ENCODE measurements at regions not wholly inside any gene's neighbourhood (a gene's known extent, or its start where the extent isn't known, plus 50 kb on each side); places are given as distances from the start of the nearest gene placed in this dataset.

GRCh38 chr10:105516511-105516910, 875.4 kb downstream of the SORCS3 start:
- Mint-ChIP-seq H3K4me1 (no peaks in the 10 kb centered on the region), H3K36me3 (no peaks in the 10 kb centered on the region), H3K4me3 (no peak overlapping the region), H3K27ac (no peak overlapping the region), H3K9me3 (no peaks in the 10 kb centered on the region), H3K27me3 (no peaks in the 10 kb centered on the region)
- no peak for ATAC-seq

GRCh38 chr10:105514106-105514505, 873.0 kb downstream of the SORCS3 start:
- no peaks in the 10 kb centered on the region for H3K36me3 Mint-ChIP-seq
- H3K27me3 Mint-ChIP-seq, result no peaks in the 10 kb centered on the region
- H3K4me3 Mint-ChIP-seq, result no peak overlapping the region
- ATAC-seq, result no peak
- no peak overlapping the region for H3K27ac Mint-ChIP-seq
- H3K4me1 Mint-ChIP-seq, result no peaks in the 10 kb centered on the region
- peaks cover 2% of the 10 kb centered on the region for H3K9me3 Mint-ChIP-seq

GRCh38 chr10:105509517-105509916, 868.4 kb downstream of the SORCS3 start:
- peaks cover 2% of the 10 kb centered on the region for H3K9me3 Mint-ChIP-seq
- H3K27me3 Mint-ChIP-seq, result no peaks in the 10 kb centered on the region
- H3K4me3 Mint-ChIP-seq, result no peak overlapping the region
- no peaks in the 10 kb centered on the region for H3K4me1 Mint-ChIP-seq
- no peak for ATAC-seq
- no peaks in the 10 kb centered on the region for H3K36me3 Mint-ChIP-seq
- no peak overlapping the region for H3K27ac Mint-ChIP-seq

- Mint-ChIP-seq H3K36me3 (no peaks in the 10 kb centered on the region), H3K27ac (no peak overlapping the region), H3K4me3 (no peak overlapping the region), H3K4me1 (no peaks in the 10 kb centered on the region), H3K27me3 (no peaks in the 10 kb centered on the region), H3K9me3 (peaks cover 2% of the 10 kb centered on the region)
- no peak for ATAC-seq
Observed at GRCh38 chr10:105506262-105506661, 865.2 kb downstream of the SORCS3 start.

GRCh38 chr10:105503714-105504113, 862.6 kb downstream of the SORCS3 start:
- Mint-ChIP-seq H3K27me3 (no peaks in the 10 kb centered on the region), H3K4me1 (no peaks in the 10 kb centered on the region), H3K27ac (no peak overlapping the region), H3K4me3 (no peak overlapping the region), H3K9me3 (no peaks in the 10 kb centered on the region), H3K36me3 (no peaks in the 10 kb centered on the region)
- no peak for ATAC-seq

GRCh38 chr10:105502058-105502457, 861.0 kb downstream of the SORCS3 start:
- H3K9me3 Mint-ChIP-seq, result no peaks in the 10 kb centered on the region
- H3K4me1 Mint-ChIP-seq, result no peaks in the 10 kb centered on the region
- H3K4me3 Mint-ChIP-seq, result no peak overlapping the region
- ATAC-seq, result no peak
- no peaks in the 10 kb centered on the region for H3K27me3 Mint-ChIP-seq
- H3K36me3 Mint-ChIP-seq, result no peaks in the 10 kb centered on the region
- no peak overlapping the region for H3K27ac Mint-ChIP-seq

- Mint-ChIP-seq H3K4me1 (no peaks in the 10 kb centered on the region), H3K27ac (no peak overlapping the region), H3K36me3 (no peaks in the 10 kb centered on the region), H3K9me3 (peaks cover 2% of the 10 kb centered on the region), H3K27me3 (no peaks in the 10 kb centered on the region), H3K4me3 (no peak overlapping the region)
- ATAC-seq, result no peak
Observed at GRCh38 chr10:105494944-105495343, 853.9 kb downstream of the SORCS3 start.

- no peak overlapping the region for H3K4me3 Mint-ChIP-seq
- no peaks in the 10 kb centered on the region for H3K4me1 Mint-ChIP-seq
- no peaks in the 10 kb centered on the region for H3K36me3 Mint-ChIP-seq
- peaks cover 2% of the 10 kb centered on the region for H3K9me3 Mint-ChIP-seq
- H3K27me3 Mint-ChIP-seq, result no peaks in the 10 kb centered on the region
- no peak overlapping the region for H3K27ac Mint-ChIP-seq
- ATAC-seq, result no peak
Observed at GRCh38 chr10:105494303-105494702, 853.2 kb downstream of the SORCS3 start.

GRCh38 chr10:105473170-105473569, 832.1 kb downstream of the SORCS3 start:
- Mint-ChIP-seq H3K9me3 (peaks cover 6% of the 10 kb centered on the region), H3K27me3 (no peaks in the 10 kb centered on the region), H3K36me3 (no peaks in the 10 kb centered on the region), H3K4me1 (no peaks in the 10 kb centered on the region), H3K4me3 (no peak overlapping the region), H3K27ac (no peak overlapping the region)
- no peak for ATAC-seq

GRCh38 chr10:105468759-105469158, 827.7 kb downstream of the SORCS3 start:
- no peak overlapping the region for H3K4me3 Mint-ChIP-seq

GRCh38 chr10:105466521-105466920, 825.4 kb downstream of the SORCS3 start:
- no peaks in the 10 kb centered on the region for H3K27me3 Mint-ChIP-seq
- no peak overlapping the region for H3K27ac Mint-ChIP-seq
- no peaks in the 10 kb centered on the region for H3K4me1 Mint-ChIP-seq
- H3K4me3 Mint-ChIP-seq, result no peak overlapping the region
- no peaks in the 10 kb centered on the region for H3K36me3 Mint-ChIP-seq
- peaks cover 13% of the 10 kb centered on the region for H3K9me3 Mint-ChIP-seq
- ATAC-seq, result no peak

More at GRCh38 chr10:105468759-105469158, 827.7 kb downstream of the SORCS3 start:
- Mint-ChIP-seq H3K27me3 (no peaks in the 10 kb centered on the region), H3K9me3 (peaks cover 11% of the 10 kb centered on the region), H3K4me1 (no peaks in the 10 kb centered on the region), H3K36me3 (no peaks in the 10 kb centered on the region), H3K27ac (no peak overlapping the region)
- no peak for ATAC-seq

- no peaks in the 10 kb centered on the region for H3K27me3 Mint-ChIP-seq
- ATAC-seq, result no peak
- no peak overlapping the region for H3K27ac Mint-ChIP-seq
- no peaks in the 10 kb centered on the region for H3K4me1 Mint-ChIP-seq
- H3K36me3 Mint-ChIP-seq, result no peaks in the 10 kb centered on the region
- no peak overlapping the region for H3K4me3 Mint-ChIP-seq
- peaks cover 2% of the 10 kb centered on the region for H3K9me3 Mint-ChIP-seq
Observed at GRCh38 chr10:105434970-105435369, 793.9 kb downstream of the SORCS3 start.

GRCh38 chr10:105413997-105414396, 772.9 kb downstream of the SORCS3 start:
- H3K27me3 Mint-ChIP-seq, result no peaks in the 10 kb centered on the region

GRCh38 chr10:105409370-105409769, 768.3 kb downstream of the SORCS3 start:
- H3K4me3 Mint-ChIP-seq, result no peak overlapping the region
- no peaks in the 10 kb centered on the region for H3K4me1 Mint-ChIP-seq
- H3K27ac Mint-ChIP-seq, result no peak overlapping the region
- H3K36me3 Mint-ChIP-seq, result no peaks in the 10 kb centered on the region
- no peaks in the 10 kb centered on the region for H3K27me3 Mint-ChIP-seq
- no peak for ATAC-seq
- H3K9me3 Mint-ChIP-seq, result peaks cover 6% of the 10 kb centered on the region

More at GRCh38 chr10:105413997-105414396, 772.9 kb downstream of the SORCS3 start:
- Mint-ChIP-seq H3K27ac (no peak overlapping the region), H3K9me3 (no peaks in the 10 kb centered on the region), H3K4me1 (no peaks in the 10 kb centered on the region), H3K36me3 (no peaks in the 10 kb centered on the region), H3K4me3 (no peak overlapping the region)
- no peak for ATAC-seq

- Mint-ChIP-seq H3K27me3 (no peaks in the 10 kb centered on the region), H3K9me3 (peaks cover 11% of the 10 kb centered on the region), H3K36me3 (no peaks in the 10 kb centered on the region), H3K4me1 (no peaks in the 10 kb centered on the region), H3K27ac (no peak overlapping the region), H3K4me3 (no peak overlapping the region)
- no peak for ATAC-seq
Observed at GRCh38 chr10:105406488-105406887, 765.4 kb downstream of the SORCS3 start.

- Mint-ChIP-seq H3K4me1 (no peaks in the 10 kb centered on the region), H3K36me3 (no peaks in the 10 kb centered on the region), H3K4me3 (no peak overlapping the region), H3K27ac (no peak overlapping the region), H3K27me3 (no peaks in the 10 kb centered on the region), H3K9me3 (peaks cover 8% of the 10 kb centered on the region)
- ATAC-seq, result no peak
Observed at GRCh38 chr10:105398202-105398601, 757.1 kb downstream of the SORCS3 start.
